CD4-positive, alpha-beta T cell treated with Interferon alpha-2 for 1 hour (primary cell): ENCODE measurements at regions not wholly inside any gene's neighbourhood (a gene's known extent, or its start where the extent isn't known, plus 50 kb on each side); places are given as distances from the start of the nearest gene placed in this dataset.
"Not testable (repeated sequence)": the region's sequence is repeated elsewhere in the genome, so short reads cannot be mapped to it uniquely, and the experiment has no call there.

Source experiments
- DNase-seq, 2 donors: peaks; one replicate each; pipeline ENCODE4 v3.0.0-alpha.2; 2020 to 2022

DNA sequence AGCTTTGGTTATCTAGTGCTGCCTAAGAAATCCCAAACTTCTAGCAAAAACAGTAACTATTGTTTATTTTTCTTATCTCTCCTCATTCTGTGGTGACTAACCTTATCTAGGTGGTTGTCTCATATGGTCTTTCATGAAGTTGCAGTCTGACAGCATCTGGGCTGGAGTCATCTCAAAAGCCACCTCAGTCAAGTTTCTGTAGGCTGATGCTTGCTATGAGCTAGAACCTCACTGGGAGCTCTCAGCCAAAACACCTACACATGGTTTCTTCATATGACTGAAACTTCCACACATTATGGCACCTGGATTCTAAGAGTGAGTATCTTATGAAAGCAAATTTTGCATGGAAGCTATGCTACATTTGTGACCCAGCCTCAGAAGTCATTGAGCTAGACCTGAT is 596.4 kb upstream of the VRK2 start:
- no peak for DNase-seq

- DNase-seq: no peak
These were observed 594.0 kb upstream of the VRK2 start for GRCh38 chr2:57452634-57453033.

GRCh38 chr2:57453945-57454344 is 592.7 kb upstream of the VRK2 start:
- DNase-seq: no peak

- no peak for DNase-seq
These were observed 586.0 kb upstream of the VRK2 start for GRCh38 chr2:57460396-57461276.

- no peak for DNase-seq
These were observed 585.0 kb upstream of the VRK2 start for GRCh38 chr2:57461624-57462023.

DNA sequence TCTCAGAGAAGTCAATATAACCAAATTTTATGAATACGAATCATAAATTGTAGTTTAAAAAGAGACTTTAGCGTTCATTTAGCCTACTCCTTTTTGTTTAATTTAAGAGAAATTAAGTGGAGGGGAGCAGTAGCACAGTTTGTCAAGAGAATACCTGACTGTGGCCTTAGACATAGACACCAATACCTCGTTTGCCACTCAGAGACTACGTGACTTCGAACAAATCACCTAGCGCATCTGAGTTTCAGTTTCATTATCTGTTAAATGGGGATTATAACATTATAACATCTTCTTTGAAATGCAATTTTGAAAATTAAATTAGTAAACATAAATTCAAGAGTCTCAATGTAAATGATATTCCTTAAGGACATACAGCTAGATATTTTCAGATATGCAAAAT is 581.5 kb upstream of the VRK2 start:
- DNase-seq: no peak

GRCh38 chr2:57465967-57466366 is 580.6 kb upstream of the VRK2 start:
- no peak for DNase-seq

DNA sequence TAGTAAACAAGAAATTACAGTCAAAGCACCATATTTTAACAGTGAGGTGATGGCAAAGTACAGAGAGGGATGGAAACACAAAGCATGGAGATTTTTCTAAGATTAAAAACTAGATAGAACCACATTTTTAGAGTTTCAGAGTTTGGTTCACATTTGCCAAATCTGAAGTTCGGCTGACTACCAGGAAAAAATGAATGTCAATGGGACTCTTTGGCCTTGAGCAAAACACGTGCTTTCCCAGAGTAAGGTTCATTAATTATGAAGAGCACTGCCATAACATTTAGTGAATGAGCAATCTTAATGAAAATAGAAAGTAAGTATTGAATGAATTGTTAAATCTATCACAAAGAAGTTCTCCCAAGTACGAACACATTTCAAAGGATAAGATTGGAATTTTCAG is 571.2 kb upstream of the VRK2 start:
- DNase-seq: no peak

GRCh38 chr2:57479981-57480380 is 566.6 kb upstream of the VRK2 start:
- DNase-seq: no peak

DNA sequence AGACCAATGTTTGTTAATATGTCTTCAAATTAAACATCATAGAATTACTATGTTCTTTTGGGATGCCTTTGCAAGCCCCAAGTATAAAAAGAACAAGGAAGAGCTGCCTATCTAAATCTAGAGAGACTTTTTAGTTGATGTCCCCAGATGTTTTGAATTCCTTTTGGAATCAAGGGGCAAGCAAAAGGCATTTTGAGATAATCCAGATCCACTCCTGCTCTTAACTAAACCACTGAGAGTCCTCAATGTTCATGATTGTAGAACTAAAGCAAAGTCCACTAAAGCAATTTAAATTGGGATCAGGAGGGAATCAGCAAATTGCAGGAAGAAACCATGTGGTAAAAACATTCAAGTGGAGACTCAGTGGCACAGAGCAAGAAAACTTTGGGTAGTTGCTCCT is 558.5 kb upstream of the VRK2 start:
- DNase-seq: no peak

DNA sequence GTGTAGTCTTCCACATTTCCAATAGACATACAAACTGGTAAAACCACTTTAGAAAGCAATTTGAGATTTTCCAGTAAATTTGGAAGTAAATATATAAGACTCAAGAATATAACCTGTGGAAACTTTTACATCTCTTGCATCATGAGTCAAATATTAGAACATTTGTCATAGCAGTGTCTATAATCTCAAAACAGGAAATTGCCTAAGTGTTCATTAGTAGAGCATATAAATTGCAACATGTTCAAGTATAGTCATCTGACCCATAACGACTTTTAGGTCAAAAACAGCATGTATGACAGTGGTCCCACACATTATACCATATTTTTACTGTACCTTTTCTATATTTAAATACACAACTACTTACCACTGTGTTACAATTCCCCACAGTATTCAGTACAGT is 555.9 kb upstream of the VRK2 start:
- no peak for DNase-seq

DNA sequence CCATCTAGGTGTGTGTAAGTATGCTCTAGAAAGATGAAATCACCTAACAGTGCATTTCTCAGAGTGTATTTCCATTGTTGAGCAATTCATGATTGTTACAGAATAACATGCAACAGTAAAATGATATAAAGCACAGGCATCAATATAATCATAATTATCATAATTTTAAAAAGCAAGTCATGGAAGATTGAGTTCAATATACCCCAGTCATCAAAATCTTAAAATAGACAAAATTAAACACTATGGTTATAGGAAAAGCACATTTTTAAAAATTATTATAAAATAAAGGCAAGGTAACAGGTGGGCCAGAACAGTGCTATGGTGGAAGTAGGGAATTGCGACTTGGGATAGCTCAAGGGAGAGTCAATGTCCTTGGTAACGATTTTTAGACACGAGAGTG is 555.4 kb upstream of the VRK2 start:
- DNase-seq: no peak

GRCh38 chr2:57493966-57494365 is 552.6 kb upstream of the VRK2 start:
- DNase-seq: not testable (repeated sequence)

GRCh38 chr2:57497489-57498096 is 549.0 kb upstream of the VRK2 start:
- DNase-seq: peak; percentile 4 to 6

GRCh38 chr2:57504787-57505186 is 541.8 kb upstream of the VRK2 start:
- no peak for DNase-seq

DNA sequence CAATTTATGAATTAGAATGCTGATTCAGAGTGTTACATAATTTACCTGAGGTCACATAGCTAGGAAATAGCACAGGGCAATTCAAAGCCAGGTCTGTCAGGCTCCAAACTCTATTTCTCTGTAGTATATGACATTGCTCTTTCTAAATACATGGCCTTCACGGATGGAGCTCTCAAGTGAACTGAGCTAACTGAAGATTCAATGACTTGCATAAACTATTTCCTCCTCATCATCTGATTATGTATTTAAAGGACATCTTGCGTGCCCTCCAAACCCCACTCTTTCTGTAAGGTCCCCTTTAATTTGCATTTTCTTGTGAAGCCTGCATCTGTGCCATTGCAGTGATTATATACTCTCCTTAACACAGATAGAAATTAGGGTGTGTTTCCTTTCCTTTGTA is 537.4 kb upstream of the VRK2 start:
- DNase-seq: no peak

GRCh38 chr2:57510704-57511103 is 535.9 kb upstream of the VRK2 start:
- no peak for DNase-seq

GRCh38 chr2:57515366-57515765 is 531.2 kb upstream of the VRK2 start:
- DNase-seq: no peak

DNA sequence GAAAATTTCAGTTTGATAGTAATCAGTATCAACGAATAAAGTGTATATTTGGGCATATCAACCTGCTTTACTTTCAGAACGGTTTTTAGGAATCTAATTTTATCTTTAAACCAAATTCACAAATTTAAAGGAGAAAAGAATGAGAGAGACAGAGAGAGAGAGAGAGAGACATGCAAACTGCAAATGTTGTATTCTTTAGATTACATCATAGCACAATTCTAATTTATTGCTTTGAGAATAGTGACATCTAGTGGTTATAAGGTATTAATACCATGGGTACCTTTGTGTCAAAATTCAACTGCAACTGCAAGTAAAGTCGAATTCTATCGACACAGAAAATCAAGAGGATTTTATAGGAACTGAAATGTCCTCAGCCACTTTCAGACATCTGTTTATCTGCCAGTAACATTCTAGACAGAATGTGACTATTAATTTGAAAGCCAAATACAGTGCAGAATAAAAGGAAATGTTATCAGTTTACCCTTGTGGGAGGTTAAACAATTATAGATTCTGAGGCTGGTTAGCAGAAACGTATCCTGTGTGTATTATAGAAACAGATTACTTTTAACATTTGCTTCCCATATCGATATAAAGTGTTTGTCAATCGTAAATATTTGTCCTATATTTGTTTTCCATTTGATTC is 529.8 kb upstream of the VRK2 start:
- DNase-seq: peak in 1 of 2 donors; percentile 20

DNA sequence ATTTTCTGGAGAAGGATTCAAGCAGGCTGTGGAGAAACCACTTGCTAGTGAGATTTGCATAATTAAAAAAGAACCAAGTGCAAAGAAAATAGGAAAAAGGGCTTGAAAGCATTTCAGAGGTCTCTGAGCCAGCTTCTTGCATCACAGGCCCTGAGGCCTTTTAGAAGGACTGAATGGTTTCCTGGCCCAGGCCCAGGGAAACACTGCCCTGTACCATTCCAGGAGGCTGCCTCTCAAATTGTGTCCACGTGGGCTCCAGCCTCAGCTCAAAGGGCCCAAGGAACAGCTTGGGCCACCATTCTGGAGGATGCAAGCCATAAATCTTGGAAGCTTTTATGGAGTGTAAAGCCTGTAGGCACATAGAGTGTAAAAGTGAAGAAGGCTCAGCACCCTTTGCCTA is 523.3 kb upstream of the VRK2 start:
- DNase-seq: no peak

GRCh38 chr2:57527685-57528084 is 518.9 kb upstream of the VRK2 start:
- DNase-seq: no peak

GRCh38 chr2:57528499-57528898 is 518.1 kb upstream of the VRK2 start:
- no peak for DNase-seq

DNA sequence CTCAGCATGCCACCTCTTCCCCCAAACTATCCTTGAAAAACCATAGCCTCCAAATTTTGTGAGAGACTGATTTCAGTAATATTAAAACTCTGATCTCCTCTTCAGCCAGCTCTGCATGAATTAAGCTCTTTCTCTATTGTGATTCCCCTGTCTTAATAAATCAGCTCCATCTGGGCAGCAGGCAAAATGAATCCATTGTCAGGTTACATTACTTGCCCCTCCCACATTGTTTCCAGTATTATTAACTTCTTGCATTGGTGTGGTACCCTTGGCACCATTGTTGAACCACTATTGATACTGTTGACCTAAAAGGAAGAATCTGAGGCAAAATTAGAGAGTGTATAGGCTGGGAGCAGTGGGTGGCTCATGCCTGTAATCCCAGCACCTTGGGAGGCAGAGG is 512.2 kb upstream of the VRK2 start:
- DNase-seq: no peak
